GM19328 (cell line): ENCODE measurements at regions not wholly inside any gene's neighbourhood (a gene's known extent, or its start where the extent isn't known, plus 50 kb on each side); places are given as distances from the start of the nearest gene placed in this dataset.
"Not testable (repeated sequence)": the region's sequence is repeated elsewhere in the genome, so short reads cannot be mapped to it uniquely, and the experiment has no call there.

Experiments used
- ATAC-seq: cut with Tn5 transposase; IDR thresholded peaks from one replicate; pipeline ENCODE4 v1.9.1; 2021; ENCODE audit warnings: mild to moderate bottlenecking, moderate library complexity; ENCODE audit not compliant: unreplicated experiment

DNA sequence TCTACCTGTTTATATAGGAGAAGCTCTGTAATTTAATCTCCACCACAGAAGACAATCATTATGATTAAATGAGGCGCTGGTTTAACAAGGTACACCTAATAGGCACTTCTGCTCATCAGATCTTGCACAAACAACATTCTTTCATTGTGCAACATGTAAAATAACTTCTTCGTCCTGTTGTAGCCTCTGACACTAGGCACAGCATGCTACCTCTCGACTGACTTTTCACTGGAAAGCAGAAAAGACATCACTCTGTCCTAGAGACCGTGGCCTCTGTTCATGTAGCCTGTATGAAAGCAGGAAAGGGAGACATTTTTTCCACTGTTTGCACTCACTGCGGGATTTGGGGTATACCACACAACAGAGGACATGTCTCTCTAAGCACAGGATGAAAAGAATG, 316.5 kb downstream of the IRS1 start:
- no peak for ATAC-seq

DNA sequence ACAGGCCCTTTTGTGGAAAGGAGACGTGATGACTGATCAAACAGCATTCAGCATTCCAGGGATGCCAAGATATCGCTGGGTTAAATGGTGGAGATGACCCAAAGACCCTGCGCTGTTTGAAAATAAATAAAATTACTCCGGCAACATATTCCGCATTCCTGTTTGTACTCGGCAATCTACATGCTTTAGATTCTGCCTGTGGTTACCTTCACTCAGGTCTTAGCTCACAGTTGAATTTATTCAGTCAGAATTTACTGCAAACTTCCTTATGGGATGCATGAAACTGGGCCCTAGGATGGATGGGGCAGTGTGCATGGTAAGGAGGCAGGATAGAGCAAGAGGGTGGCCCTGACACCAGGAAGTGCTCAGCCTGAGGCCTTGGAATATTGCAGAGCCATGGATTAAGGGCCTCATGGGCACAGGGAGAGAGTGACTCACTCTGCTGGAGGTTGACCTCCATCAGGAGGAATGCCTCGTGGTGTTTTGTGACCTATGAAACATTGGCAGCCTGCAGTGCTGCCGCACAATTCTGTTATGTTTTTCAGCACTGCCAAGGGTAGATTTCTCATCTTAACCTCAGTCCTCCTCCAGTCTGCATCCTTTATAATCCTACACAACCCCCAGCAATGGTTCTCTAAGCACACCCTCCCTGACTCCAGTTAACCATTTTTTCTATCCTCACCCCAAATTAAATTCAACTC, 321.4 kb downstream of the IRS1 start:
- ATAC-seq: no peak

DNA sequence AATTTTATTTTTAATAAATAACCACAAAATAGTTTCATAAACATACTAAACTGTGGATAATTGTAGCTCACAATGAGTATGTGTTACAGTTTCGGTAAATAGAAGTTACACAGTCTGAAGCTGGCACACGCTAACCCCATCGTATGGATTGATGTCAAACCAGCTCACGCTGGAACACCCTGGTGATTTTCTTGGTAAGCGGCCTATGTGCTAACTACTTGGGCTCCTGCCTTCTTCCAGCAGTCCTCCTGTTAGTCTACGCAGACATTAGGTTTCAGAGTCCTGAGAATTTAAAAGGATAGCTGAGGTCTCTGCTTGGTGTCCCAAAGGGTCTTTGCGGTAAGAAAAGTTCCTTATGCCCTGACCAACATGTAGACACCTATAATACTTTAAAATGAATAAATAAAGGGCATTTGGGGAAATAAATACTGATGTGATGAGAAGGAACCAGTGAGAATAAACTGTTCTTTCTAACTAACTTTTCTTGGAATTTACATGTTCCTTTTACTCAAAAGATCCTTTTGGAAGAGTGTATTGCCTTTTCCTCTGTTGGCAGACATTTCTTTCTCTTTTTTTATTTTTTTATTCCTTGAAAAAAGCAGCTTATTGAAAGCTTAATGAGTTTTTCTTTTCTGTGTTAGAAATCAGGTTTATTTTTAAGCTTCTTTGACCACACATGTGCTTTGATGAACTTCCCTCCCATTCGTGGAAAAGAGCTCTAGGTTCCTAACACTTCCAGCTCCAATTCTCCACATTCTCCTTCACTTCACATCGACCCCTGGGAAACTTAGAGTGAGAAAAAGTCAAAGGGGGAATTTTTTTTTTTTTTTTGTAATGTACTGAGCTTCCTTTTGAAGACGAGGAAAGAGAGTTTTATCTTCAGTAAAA, 322.2 kb downstream of the IRS1 start:
- no peak for ATAC-seq

DNA sequence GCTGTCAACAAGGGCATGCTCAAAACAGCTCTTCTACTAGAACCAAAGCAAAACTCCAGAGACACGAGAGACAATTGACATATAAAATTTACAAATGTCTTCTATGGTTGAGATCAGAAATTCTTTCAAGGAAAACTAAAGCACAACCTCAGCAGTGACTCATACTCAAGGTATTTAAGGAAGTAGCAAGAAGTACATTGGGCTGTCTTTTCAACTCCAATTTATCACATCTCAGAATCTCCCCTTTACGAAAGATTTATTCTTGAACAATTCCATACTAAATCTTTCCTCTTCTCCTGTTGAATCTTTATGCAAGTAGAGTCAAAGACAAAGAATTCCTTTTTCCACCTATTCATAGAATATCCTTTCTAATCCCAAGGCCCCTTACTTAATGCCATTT, 324.0 kb downstream of the IRS1 start:
- ATAC-seq: no peak

DNA sequence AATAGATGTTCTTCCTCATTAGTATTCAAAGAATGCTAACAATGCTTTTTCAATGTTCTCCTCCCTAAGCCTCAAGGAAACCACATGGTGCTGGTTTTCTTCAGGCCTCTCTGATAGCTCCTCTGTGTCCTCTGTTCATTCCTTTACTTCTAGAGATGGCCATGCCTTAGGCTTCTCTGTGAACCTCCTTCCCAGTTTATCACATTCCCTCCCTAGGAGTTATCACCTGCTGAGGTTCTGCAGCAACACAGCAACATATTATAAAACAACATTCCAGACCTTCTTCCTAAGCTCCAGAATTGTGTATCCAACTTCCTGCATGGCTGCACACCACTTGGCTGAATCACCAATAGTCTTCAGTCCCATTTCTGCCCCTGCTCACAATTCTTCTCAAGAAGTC, 325.5 kb downstream of the IRS1 start:
- ATAC-seq: no peak

DNA sequence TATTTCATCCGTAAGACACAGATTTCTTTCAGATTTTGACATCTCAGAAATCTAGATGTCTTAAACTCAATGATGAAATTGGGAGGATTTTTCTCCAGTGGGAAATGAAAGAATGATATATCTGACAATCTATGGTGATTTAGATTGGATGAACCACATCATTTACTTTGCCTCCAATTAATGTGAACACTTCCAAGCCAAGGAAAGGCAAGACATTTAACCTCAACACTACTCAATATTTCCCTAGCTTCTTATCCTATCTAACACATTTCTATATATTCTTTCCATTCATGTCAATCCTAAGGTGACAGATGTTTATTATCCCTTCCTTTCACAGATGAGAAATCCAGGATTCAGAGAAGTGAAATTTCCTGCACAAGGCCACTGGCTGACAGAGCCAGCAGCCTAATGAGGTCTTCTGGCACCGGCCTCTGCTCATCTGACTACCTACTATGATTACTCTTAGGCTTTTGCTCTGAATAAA, 327.6 kb downstream of the IRS1 start:
- ATAC-seq: no peak

DNA sequence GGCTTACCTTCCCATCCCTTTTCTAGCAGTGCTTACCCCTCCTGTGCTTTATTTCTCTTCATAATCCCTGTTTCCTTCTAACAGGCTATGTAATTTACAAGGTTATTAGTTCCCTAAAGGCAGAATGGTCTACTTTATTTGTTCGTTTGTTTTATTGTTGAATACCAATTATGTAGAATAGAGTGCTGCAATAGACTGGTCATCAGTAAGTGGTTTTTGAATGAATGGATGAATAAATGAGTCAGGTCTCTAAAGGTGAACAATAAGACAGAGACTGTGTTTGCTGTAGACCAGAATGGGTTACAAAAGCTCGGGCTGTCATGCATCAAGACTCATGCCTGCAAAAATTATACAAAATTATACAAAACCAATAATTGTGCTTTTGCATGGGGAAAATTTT, 332.0 kb downstream of the IRS1 start:
- no peak for ATAC-seq

DNA sequence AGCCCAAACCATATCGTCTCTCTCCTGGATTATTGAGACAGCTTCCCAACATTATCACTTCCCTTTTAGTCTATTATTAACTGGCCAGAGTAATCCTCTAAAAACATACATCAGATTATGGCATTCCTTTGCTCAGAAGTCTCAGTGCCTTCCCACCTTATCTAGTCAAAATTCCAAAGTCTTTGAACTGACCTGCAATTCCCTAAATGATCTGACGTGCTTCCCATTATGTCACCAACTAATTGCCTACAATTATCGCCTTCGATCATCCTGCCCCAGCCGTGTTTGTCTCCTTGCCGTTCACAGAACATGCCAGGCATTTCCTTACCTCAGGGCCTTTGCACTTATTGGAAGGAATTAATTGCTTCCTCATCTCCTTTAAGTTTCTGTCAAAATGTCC, 332.4 kb downstream of the IRS1 start:
- no peak for ATAC-seq

DNA sequence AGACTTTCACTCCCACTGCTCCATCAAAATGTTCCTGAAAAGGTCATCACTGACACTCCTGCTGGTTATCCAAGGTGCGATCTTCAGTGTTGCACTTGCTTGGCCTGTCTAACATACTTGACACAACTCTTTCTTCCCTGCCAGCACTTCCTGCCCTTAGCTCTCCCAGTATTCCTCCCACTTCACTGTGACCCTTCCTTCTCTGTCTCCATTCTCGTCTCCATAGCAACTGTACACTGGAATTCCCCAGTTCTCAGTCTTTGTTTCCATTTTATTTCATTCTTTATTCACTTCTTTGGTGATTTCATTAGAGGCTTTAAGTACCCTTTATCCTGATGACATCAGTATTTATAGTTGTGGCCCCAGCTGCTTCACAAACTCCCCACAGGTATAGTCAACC, 333.0 kb downstream of the IRS1 start:
- ATAC-seq: no peak

DNA sequence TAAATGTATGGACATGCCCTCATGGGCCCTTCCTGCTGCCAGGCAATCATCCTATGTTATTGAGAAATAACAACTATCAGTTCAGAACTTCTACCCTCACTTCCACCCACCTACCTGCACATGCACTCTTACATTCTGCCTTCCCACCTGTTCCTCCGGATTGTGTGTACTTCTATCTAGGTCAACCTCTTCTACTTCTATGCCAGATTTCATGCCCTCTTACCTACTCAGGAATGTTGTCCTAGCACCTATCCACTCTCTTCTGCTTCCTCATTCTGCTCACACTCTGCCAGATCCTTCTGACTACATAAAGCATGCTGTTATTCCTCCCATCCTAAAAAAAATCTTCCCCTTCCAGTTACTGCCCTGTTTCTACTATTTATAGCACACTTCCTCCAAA, 333.5 kb downstream of the IRS1 start:
- no peak for ATAC-seq

DNA sequence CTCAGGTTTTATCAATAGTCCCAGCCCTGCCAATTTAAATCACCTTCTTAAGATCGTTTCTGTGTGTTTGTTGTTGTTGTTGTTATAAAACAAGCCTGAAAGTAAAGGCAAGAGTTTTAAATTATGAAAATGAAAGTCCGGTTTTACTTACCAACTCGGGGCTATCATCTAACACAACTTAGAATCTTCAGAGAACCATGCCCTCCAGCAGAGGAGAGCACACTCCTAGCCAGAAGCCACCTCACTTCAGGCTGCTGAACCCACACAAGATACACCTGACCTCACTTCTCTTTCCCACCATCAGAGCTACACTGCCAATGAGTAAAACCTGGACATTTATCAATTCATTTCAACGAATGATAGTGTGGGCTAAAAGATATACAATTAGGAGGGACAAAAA, 335.2 kb downstream of the IRS1 start:
- no peak for ATAC-seq

DNA sequence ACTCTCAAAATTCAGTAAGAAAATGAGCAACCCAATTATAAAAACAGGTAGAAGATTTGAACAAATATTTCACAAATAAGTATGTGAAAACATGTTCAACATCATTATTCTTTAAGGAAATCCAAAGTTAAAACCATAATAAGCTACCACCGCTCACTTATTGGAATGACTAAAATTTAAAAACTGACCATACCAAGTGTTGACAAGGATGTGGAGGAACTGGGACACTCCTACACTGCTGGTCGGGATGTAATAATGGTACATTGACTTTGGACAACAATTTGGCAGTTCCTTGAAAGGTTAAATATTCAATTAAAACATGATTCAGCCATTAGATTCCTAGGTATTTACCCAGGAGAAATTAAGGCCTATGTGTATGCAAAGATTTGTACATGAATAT, 336.5 kb downstream of the IRS1 start:
- no peak for ATAC-seq

DNA sequence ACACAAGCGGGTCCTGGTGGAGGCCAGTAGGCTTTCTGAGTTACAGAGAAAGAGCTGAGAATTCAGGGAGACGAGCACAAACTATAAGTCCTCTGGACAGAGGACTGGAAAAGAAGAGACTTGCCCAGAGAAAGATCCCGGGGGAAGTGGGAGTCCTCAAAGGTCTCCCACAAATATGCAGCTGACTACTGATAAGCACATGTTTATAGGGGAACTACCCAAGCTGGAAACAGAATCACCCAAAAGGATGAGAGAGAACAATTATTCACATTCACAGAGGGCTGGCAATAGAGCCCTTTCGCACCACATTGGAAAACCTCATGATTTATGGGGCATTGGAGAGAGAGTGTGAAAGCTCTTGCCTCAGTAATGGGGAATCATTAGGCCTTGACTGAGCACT, 337.6 kb downstream of the IRS1 start:
- ATAC-seq: no peak

DNA sequence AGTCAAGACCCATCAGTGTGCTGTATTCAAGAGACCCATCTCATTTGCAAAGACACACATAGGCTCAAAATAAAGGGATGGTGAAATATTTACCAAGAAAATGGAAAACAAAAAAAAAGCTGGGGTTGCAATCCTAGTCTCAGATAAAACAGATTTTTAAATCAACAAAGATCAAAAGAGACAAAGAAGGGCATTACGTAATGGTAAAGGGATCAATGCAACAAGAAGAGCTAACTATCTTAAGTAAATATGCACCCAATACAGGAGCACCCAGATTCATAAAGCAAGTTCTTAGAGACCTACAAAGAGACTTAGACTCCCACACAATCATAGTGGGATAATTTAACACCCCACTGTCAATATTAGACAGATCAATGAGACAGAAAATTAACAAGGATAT, 343.5 kb downstream of the IRS1 start:
- ATAC-seq: not testable (repeated sequence)

DNA sequence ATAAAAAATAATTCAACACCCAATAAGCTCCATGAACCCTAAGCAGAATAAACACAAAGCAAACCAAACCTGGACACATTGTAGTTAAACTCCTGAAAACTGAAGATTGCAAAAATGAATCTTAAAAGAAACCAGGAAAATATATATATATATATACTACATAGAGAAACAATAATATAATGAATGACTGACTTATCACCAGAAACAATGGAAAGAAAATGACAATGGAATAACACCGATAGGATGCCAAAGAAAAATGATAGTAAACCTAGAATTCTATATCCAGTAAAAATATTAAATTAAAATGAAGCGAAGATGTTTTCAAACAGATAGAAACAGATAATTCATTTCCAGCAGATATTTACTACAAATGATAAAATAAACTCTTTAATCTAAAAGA, 346.9 kb downstream of the IRS1 start:
- no peak for ATAC-seq

DNA sequence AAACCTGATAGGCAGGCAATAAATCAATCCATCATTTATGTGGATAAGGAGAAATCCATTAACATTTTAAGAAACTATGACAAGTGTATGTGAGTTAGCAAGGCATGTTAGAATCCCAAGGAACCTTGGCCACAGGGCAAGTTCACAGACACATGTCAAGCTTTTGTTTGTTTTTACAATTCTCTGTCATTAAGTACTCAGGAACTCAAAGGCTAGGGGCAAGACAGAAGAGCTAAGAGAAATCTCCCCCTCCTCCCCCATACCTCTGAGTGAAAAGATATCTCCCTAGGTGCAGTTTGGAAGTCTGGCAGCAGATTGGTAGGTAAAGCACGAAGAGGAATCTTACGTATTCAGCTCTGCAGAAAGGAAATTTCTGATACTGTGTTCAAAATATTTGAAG, 348.1 kb downstream of the IRS1 start:
- ATAC-seq: no peak

DNA sequence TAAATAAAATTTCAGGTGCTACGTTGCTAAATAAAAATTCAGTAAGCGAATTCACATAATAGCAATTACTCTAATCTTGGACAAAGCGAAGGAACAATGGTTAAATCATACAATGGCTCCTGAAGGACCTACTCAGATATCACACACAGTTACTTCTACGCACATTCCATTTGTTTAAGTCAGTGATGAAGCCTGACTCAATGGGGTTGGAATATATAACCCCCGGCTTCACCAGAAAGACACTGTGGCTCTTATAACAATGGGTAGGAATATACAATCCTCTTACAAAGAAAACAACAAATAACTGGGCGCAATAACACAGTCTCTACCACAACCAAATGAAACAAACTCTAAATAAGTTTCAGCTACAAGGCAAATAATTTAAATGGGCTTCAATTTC, 349.5 kb downstream of the IRS1 start:
- no peak for ATAC-seq

DNA sequence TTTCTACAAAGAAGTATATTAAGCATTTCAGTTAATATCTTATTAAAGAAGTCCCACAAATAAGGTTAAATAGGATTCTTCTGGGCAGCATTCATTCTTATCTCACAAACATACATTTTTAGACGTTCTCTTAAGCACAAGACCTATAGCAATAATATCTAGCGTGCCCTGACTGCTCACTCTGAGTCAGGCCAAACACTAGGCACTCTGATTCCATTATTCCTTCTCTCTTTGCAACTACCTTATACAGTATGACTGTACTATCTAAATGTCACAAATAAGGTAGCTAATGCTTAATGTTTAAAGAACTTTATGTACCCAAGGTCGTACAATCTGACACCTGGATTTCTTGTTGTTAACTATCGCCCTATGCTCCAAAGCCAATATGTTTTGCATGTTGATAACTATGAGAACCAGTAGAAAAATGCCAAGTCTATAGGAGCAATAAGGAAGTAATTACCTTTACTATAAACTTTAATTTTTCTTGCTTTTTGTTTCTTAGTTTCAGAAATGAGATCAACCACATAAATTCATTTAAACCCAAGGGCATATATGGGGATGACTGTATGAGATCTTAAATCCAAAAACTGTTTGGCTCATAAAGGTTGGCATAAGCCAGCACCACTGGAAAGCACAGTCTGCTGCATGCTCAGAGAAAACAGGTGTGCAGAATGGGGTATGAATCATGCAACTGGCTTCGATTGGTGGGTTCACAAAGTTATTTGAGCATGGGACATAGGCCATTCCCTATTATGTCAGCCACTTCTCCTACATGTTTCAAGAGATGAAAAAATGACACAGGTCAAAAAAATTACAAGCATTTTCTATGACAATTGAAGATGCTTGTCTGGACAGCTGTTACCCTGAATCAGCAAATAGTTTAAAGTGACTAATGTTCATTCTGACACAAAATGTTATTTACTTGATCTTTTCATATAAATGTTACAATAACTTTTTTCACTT, 352.0 kb downstream of the IRS1 start:
- no peak for ATAC-seq

DNA sequence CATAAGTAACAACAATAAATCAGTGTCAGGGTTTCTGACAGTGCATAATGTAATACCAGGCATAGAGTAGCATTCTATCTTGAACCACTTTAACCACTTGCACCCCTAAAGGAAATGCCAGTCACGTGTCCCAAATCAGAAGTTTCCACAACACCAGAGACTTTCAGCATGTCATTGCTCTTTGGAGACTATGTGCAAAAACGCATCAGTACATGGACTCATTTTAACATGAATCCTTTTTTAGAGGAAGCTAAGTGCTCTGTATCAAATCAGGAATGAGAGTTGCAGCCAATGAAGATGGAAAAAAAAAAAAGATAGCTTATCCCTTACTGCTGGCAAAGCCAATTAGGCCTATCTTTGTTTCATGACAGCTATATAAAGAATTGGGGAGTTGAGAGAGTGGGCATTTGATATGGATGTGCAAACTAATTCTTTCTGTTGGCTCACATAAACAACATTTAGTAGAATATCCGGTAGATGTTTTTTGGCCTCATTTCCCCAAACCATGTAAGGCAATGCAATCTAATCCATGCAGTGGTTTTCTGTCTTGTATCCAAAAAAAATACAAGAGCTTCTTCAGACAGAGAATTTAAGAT, 353.1 kb downstream of the IRS1 start:
- no peak for ATAC-seq

DNA sequence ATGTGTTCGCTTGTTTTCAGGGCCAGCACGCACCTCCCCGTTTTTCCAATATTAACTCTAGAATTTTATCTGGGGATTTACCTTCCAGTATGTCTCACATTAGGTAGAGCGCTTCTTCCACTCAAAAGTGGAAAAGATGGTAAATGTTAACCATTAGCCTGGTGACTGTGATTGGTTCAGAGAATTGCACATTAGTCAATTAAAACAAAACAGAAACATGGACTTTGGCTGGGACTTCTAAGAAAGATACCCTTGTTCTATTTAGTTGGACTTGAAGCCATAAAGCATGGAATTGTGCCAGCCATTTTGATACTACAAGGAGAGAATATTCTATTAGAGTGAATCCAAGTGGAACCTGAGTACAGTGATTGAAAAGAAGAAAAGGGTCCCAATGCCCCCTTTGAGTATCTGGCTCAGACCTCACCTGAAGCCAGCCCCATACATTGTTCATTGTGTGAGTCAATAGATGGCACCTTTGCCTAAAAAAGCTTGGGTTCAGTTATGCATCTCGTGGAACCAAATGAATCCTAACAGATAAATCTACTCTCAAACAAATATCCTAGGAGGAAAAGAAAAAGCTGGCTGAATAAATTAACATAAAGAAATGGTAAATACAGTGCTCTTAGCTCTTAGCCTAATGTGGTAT, 354.3 kb downstream of the IRS1 start:
- no peak for ATAC-seq
